SK-MEL-5 (cell line): ENCODE measurements at regions not wholly inside any gene's neighbourhood (a gene's known extent, or its start where the extent isn't known, plus 50 kb on each side); places are given as distances from the start of the nearest gene placed in this dataset.
"Not testable (repeated sequence)": the region's sequence is repeated elsewhere in the genome, so short reads cannot be mapped to it uniquely, and the experiment has no call there.

Experiments used
- DNase-seq: peaks from one replicate; pipeline ENCODE4 v3.0.0-alpha.2; 2016; ENCODE audit warnings: low read depth, low spot score
- in situ Hi-C: cut with HindIII; loops from 2 replicates; pipeline ENCODE4 v1.10.0; 2016; ENCODE audit warnings: low sequenced_read_pairs, high pct_unique_total_duplicates, low pct_unique_long_range_greater_than_20kb

- in situ Hi-C loops: no loop called here
- DNase-seq: peak; percentile 2
Observed at GRCh38 chr10:94235461-94235860, 127.3 kb downstream of the NOC3L start.

- in situ Hi-C loops: no loop called here
- DNase-seq: peak; percentile 30
Observed at GRCh38 chr10:94238006-94238617, 124.6 kb downstream of the NOC3L start.

- DNase-seq: no peak
- in situ Hi-C loops: no loop called here
Observed at GRCh38 chr10:94239696-94240095, 123.0 kb downstream of the NOC3L start.

- in situ Hi-C loops: no loop called here
Observed at GRCh38 chr10:94240491-94240890, 122.2 kb downstream of the NOC3L start.

GRCh38 chr10:94240901-94241300 lies 121.8 kb downstream of the NOC3L start:
- no peak for DNase-seq
- in situ Hi-C loops: no loop called here

More at GRCh38 chr10:94240491-94240890, 122.2 kb downstream of the NOC3L start:
- no peak for DNase-seq

DNA sequence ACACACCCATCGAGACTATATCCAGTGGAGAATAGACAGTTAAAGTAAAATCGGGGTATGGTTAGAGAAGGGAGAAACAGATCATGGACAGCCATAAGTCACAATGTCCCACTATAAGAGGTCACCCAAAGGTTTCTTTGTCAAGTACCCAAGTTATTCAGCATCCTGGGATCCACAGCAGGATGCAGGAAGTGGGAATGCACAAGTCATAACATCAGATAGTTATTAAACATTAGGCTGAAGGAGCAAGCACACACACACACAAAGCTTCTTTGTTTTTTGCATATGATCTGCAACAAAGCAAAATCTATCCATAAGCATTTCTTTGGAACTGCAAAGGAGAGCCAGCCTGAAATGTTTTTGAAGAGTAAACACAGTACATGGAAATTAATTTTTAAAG lies 111.6 kb downstream of the NOC3L start:
- DNase-seq: peak; percentile 80
- in situ Hi-C loops: no loop called here

DNA sequence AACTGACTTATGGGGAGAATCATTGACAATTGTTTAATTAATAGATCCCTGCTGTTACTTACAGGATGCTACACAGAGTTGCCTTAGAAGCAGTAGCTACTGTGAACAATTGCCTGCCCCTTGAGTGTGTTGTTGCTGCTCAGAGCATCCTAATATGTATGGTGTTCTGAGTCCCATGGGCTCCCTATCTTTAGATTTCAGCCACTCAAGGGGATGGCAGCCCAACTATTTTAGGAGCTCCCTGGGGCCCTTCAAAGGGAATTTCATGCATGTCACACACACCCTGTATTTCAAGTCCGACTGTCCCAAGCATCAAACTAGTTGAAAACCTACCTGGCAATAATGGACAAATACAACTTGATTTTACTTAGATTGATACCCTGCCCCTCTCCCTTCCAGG lies 111.2 kb downstream of the NOC3L start:
- no peak for DNase-seq
- in situ Hi-C loops: no loop called here

- in situ Hi-C loops, DNase-seq: not testable (repeated sequence)
Observed at GRCh38 chr10:94257407-94257806, 105.3 kb downstream of the NOC3L start.

GRCh38 chr10:94260455-94260854 lies 102.3 kb downstream of the NOC3L start:
- in situ Hi-C loops: no loop called here

DNA sequence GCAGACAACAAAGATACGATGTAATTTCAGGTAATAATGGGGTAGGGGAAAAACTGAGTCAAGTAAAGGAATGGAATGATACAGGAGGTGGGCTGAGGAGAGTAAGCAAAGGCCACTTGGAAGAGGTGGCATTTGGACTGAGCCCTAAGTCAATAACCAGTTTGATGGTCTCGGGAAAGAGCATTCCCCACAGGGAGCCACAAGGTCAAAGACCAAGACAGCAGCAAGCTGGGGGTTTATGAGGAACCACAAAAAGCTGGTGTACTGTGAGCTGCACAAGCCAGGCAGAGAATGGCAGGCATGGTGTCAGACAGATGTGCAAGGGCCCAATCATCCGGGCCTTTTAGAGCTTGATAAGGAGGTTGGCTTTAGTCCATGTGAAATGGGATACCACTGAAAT lies 98.7 kb downstream of the NOC3L start:
- no peak for DNase-seq
- in situ Hi-C loops: no loop called here

More at GRCh38 chr10:94260455-94260854, 102.3 kb downstream of the NOC3L start:
- DNase-seq: no peak

DNA sequence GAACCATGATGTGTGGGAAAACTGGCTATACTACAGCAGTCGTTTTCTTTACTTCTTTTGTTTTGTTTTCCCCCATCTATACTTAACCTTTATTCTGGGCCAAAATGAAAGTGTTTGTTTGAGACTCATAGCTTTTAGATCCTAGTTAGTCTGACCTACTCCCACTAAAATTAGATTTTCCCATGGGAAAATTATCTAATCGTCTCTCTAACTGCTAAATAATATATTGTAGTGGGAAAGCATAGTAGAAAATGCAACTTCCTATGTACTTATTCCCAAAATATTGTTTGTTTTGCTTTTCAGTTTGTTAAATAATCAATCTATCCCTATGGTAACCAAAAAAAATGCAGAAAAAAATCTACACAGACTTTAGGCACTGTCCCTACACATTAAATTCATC lies 96.6 kb downstream of the NOC3L start:
- in situ Hi-C loops: no loop called here
- DNase-seq: no peak

DNA sequence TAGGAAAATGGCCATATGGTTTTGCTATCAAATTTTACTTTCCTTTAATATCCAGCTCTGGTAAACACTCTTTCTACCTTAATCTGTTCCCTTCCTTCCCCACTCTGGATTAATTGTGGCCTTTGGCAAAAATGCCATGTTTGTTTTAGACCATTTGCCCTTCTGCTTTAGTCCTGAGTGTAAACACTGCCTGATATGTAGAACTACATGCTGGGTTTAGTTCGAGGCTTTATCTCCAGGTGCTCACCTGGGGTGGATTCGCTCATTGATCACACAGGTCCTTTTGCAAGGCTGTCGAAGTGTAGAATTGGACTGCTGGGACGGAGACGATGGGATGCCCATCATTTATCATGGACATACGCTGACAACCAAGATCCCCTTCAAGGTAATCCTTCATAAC lies 94.1 kb downstream of the NOC3L start:
- in situ Hi-C loops: no loop called here
- DNase-seq: no peak

- in situ Hi-C loops: no loop called here
- DNase-seq: no peak
Observed at GRCh38 chr10:94274142-94274787, 88.5 kb downstream of the NOC3L start.

- in situ Hi-C loops: no loop called here
- DNase-seq: no peak
Observed at GRCh38 chr10:94276140-94276539, 86.6 kb downstream of the NOC3L start.

DNA sequence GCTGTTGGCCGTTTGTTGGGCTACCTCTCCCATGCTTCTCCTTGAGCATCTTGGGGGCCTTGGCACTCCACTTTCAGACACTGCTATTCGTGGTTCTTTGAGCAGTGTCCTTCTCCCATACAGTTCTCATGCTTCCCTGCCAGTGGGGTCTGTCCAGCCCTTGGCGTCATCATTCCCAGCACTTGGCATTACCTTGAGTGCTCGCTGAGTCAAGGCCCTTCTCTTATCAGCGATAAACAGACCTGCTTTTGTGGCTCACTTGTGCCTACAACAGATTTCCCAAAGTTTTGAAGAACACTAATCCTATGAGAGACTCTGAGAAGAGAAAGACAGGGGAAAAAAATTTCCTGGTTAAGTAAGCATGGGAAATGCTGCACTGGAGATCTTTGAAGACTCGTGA lies 85.3 kb downstream of the NOC3L start:
- no peak for DNase-seq
- in situ Hi-C loops: no loop called here

- in situ Hi-C loops: no loop called here
- DNase-seq: peak; percentile 72
Observed at GRCh38 chr10:94279835-94280709, 82.7 kb downstream of the NOC3L start.

- in situ Hi-C loops: no loop called here
- no peak for DNase-seq
Observed at GRCh38 chr10:94281654-94282053, 81.1 kb downstream of the NOC3L start.

- in situ Hi-C loops: no loop called here
- DNase-seq: no peak
Observed at GRCh38 chr10:94282369-94282768, 80.4 kb downstream of the NOC3L start.
